Chondrocyte (in vitro differentiated cells): ENCODE measurements at regions not wholly inside any gene's neighbourhood (a gene's known extent, or its start where the extent isn't known, plus 50 kb on each side); places are given as distances from the start of the nearest gene placed in this dataset.

Source experiments
- DNase-seq: peaks from one replicate; pipeline ENCODE4 v3.0.0; 2021; ENCODE audit warnings: mixed read lengths, low spot score
- H3K27ac Mint-ChIP-seq: one replicate; pipeline ENCODE4 v1.8.0; 2021; ENCODE audit warnings: mild to moderate bottlenecking, moderate library complexity, mixed read lengths; ENCODE audit not compliant: unreplicated experiment
- H3K27me3 Mint-ChIP-seq: 2 replicates; pipeline ENCODE4 v1.8.0; 2021; ENCODE audit warnings: low read depth, mixed read lengths
- H3K36me3 Mint-ChIP-seq: 2 replicates; pipeline ENCODE4 v1.8.0; 2021; ENCODE audit warnings: low read depth, mixed read lengths
- H3K4me1 Mint-ChIP-seq: 2 replicates; pipeline ENCODE4 v1.8.0; 2021; ENCODE audit warnings: low read depth, mild to moderate bottlenecking, mixed read lengths
- H3K4me3 Mint-ChIP-seq: one replicate; pipeline ENCODE4 v1.8.0; 2021; ENCODE audit warnings: mild to moderate bottlenecking, moderate library complexity, mixed read lengths; ENCODE audit not compliant: unreplicated experiment
- H3K9me3 Mint-ChIP-seq: 2 replicates; pipeline ENCODE4 v1.8.0; 2021; ENCODE audit warnings: low read depth, mixed read lengths
- TF ChIP-seq, protein P1 (sequence below): fragments of 200-600 bp; sonication (generic); IDR thresholded peaks from 2 replicates; pipeline ENCODE4 v1.5.0; 2021; ENCODE audit warnings: antibody characterized with exemption, mild to moderate bottlenecking, moderate library complexity

- peaks cover 2% of the 10 kb centered on the region for H3K9me3 Mint-ChIP-seq
- TF ChIP-seq, protein P1, sequence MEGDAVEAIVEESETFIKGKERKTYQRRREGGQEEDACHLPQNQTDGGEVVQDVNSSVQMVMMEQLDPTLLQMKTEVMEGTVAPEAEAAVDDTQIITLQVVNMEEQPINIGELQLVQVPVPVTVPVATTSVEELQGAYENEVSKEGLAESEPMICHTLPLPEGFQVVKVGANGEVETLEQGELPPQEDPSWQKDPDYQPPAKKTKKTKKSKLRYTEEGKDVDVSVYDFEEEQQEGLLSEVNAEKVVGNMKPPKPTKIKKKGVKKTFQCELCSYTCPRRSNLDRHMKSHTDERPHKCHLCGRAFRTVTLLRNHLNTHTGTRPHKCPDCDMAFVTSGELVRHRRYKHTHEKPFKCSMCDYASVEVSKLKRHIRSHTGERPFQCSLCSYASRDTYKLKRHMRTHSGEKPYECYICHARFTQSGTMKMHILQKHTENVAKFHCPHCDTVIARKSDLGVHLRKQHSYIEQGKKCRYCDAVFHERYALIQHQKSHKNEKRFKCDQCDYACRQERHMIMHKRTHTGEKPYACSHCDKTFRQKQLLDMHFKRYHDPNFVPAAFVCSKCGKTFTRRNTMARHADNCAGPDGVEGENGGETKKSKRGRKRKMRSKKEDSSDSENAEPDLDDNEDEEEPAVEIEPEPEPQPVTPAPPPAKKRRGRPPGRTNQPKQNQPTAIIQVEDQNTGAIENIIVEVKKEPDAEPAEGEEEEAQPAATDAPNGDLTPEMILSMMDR: no peak
- no peaks in the 10 kb centered on the region for H3K27me3 Mint-ChIP-seq
- H3K36me3 Mint-ChIP-seq: no peaks in the 10 kb centered on the region
- DNase-seq: no peak
- H3K27ac Mint-ChIP-seq: no peak overlapping the region
- no peak overlapping the region for H3K4me3 Mint-ChIP-seq
- H3K4me1 Mint-ChIP-seq: peaks cover 11% of the 10 kb centered on the region
Measured at GRCh38 chr15:38691965-38692788, 127.6 kb upstream of the RASGRP1 start.

- TF ChIP-seq, protein P1: no peak
- Mint-ChIP-seq H3K27ac (no peak overlapping the region), H3K9me3 (peaks cover 2% of the 10 kb centered on the region), H3K27me3 (no peaks in the 10 kb centered on the region), H3K4me3 (no peak overlapping the region), H3K4me1 (peaks cover 6% of the 10 kb centered on the region), H3K36me3 (no peaks in the 10 kb centered on the region)
- DNase-seq: no peak
Measured at GRCh38 chr15:38692789-38693062, 128.1 kb upstream of the RASGRP1 start.

- Mint-ChIP-seq H3K9me3 (peaks cover 2% of the 10 kb centered on the region), H3K27ac (no peak overlapping the region), H3K27me3 (no peaks in the 10 kb centered on the region), H3K4me3 (no peak overlapping the region), H3K36me3 (no peaks in the 10 kb centered on the region), H3K4me1 (peaks cover 6% of the 10 kb centered on the region)
- no peak for DNase-seq
- TF ChIP-seq, protein P1: no peak
Measured at GRCh38 chr15:38695249-38696108, 130.9 kb upstream of the RASGRP1 start.

- peaks cover 6% of the 10 kb centered on the region for H3K4me1 Mint-ChIP-seq
- H3K4me3 Mint-ChIP-seq: no peak overlapping the region
- peaks cover 2% of the 10 kb centered on the region for H3K9me3 Mint-ChIP-seq
- DNase-seq: no peak
- H3K27ac Mint-ChIP-seq: no peak overlapping the region
- TF ChIP-seq, protein P1: no peak
- no peaks in the 10 kb centered on the region for H3K27me3 Mint-ChIP-seq
- no peaks in the 10 kb centered on the region for H3K36me3 Mint-ChIP-seq
Measured at GRCh38 chr15:38696109-38696727, 131.6 kb upstream of the RASGRP1 start.

GRCh38 chr15:38696790-38697495 lies 132.3 kb upstream of the RASGRP1 start:
- DNase-seq: no peak
- Mint-ChIP-seq H3K36me3 (no peaks in the 10 kb centered on the region), H3K9me3 (peaks cover 2% of the 10 kb centered on the region), H3K27ac (no peak overlapping the region), H3K27me3 (no peaks in the 10 kb centered on the region), H3K4me3 (no peak overlapping the region), H3K4me1 (peaks cover 4% of the 10 kb centered on the region)
- TF ChIP-seq, protein P1: no peak
